Fibroblast of lung (primary cell): ENCODE measurements at regions not wholly inside any gene's neighbourhood (a gene's known extent, or its start where the extent isn't known, plus 50 kb on each side); places are given as distances from the start of the nearest gene placed in this dataset.

ENCODE experiments used
- EZH2 ChIP-seq: IDR thresholded peaks from 2 replicates; pipeline ENCODE4 v1.5.1; 2012; ENCODE audit warnings: low read length, control low read depth, mild to moderate bottlenecking; ENCODE audit errors: missing control alignments
- TF ChIP-seq, protein P1 (sequence below), 2 donors: IDR thresholded peaks in 1 of 2; conservative IDR thresholded peaks in 1 of 2; 1 replicate in 1 of 2; 2 replicates in 1 of 2; pipeline ENCODE4 v1.5.1; 2011 to 2012; ENCODE audit warnings: low read length in 2 of 2, control low read depth in 1 of 2, inconsistent platforms in 1 of 2, low read depth in 1 of 2, mild to moderate bottlenecking in 1 of 2

DNA sequence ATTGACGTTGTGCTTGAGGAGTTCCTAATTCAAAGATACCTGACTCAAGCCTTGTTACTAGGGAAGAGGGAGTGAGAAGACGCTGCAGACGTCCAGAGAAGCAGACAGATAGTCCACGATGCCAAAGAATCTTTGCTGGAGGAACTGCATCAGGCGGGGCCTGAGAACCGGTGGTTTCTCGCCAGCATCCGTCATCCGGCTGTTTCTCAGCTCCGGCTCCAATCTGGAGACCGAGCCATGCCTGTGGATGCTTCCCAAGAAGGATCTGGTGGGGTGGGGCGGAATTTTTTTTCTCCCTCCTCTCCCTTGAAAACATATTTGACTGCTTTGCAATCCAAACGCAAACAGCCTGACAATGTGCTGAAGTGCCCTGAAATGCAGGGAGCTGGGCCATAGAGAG, 125.8 kb upstream of the SRSF6 start:
- TF ChIP-seq, protein P1, sequence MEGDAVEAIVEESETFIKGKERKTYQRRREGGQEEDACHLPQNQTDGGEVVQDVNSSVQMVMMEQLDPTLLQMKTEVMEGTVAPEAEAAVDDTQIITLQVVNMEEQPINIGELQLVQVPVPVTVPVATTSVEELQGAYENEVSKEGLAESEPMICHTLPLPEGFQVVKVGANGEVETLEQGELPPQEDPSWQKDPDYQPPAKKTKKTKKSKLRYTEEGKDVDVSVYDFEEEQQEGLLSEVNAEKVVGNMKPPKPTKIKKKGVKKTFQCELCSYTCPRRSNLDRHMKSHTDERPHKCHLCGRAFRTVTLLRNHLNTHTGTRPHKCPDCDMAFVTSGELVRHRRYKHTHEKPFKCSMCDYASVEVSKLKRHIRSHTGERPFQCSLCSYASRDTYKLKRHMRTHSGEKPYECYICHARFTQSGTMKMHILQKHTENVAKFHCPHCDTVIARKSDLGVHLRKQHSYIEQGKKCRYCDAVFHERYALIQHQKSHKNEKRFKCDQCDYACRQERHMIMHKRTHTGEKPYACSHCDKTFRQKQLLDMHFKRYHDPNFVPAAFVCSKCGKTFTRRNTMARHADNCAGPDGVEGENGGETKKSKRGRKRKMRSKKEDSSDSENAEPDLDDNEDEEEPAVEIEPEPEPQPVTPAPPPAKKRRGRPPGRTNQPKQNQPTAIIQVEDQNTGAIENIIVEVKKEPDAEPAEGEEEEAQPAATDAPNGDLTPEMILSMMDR (conservative IDR thresholded peaks at IDR 0.05 in 1 of 2, IDR thresholded peaks at IDR 0.05 in 1 of 2; ENCODE audit: low read depth in 1 of 2, low read length in 2 of 2): no peak
- no peak for TF ChIP-seq EZH2
